MM.1S (cell line): ENCODE measurements at regions not wholly inside any gene's neighbourhood (a gene's known extent, or its start where the extent isn't known, plus 50 kb on each side); places are given as distances from the start of the nearest gene placed in this dataset.

Source experiments
- EZH2 ChIP-seq: fragments of 300-600 bp; sonication (generic); optimal IDR thresholded peaks from 2 replicates; pipeline ENCODE3; 2017; ENCODE audit warnings: low read depth, mild to moderate bottlenecking, antibody characterized with exemption, low read length, mixed read lengths
- EZH2phosphoT487 ChIP-seq: fragments of 300-600 bp; sonication (generic); IDR thresholded peaks from 2 replicates; pipeline ENCODE4 v1.6.1; 2018; ENCODE audit warnings: antibody characterized with exemption, low read length
- TF ChIP-seq, protein P1 (sequence below): fragments of 300-600 bp; sonication (generic); IDR thresholded peaks from 2 replicates; pipeline ENCODE4 v1.5.1; 2016; ENCODE audit warnings: antibody characterized with exemption, low read length, mixed read lengths

DNA sequence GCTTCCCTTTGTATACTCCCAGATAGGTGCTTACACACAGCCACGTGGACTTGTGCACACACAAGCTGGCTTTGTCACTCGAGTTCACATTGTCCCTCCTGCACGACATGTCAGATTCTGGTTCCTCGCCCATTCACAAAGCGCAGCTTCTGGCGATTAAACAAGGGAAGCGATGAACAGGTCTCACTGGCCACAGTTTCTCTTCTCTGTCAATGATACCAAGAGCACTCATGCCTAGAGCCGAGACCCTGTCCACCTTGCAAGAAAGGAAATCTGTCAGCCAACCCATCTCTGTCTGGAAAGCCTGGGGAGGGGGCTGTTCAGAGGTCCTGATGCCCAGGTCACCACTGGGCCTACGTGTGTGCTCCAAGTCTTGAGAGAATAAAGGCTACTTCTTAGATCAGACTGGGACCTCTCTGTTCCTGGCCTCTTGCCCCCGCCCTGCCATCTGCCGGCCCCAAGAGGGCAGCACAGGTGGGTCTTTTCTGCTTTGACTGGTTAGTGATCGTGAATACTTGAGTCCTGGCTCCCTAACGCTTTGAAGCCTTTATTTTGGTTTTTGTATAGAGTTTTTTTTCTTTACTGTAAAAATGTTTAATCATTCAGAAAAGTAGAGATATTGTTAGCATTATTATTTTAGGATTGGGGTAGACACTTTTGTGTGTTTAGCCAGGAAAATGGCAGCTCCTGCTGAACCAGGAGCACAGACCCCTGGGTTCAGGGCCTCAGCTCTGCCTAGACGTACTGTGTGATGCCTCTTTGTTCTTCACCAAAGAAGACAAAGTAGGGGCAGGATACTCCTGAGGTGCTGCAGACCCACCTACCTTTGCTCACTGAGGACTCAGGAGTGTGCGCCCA, 104.7 kb downstream of the MRM1 start:
- TF ChIP-seq, protein P1, sequence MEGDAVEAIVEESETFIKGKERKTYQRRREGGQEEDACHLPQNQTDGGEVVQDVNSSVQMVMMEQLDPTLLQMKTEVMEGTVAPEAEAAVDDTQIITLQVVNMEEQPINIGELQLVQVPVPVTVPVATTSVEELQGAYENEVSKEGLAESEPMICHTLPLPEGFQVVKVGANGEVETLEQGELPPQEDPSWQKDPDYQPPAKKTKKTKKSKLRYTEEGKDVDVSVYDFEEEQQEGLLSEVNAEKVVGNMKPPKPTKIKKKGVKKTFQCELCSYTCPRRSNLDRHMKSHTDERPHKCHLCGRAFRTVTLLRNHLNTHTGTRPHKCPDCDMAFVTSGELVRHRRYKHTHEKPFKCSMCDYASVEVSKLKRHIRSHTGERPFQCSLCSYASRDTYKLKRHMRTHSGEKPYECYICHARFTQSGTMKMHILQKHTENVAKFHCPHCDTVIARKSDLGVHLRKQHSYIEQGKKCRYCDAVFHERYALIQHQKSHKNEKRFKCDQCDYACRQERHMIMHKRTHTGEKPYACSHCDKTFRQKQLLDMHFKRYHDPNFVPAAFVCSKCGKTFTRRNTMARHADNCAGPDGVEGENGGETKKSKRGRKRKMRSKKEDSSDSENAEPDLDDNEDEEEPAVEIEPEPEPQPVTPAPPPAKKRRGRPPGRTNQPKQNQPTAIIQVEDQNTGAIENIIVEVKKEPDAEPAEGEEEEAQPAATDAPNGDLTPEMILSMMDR = peak; percentile 70
- TF ChIP-seq EZH2 (no peak), EZH2phosphoT487 (no peak)
